Amygdala (tissue), 56 donors: ENCODE measurements at regions not wholly inside any gene's neighbourhood (a gene's known extent, or its start where the extent isn't known, plus 50 kb on each side); places are given as distances from the start of the nearest gene placed in this dataset.
"Not testable (repeated sequence)": the region's sequence is repeated elsewhere in the genome, so short reads cannot be mapped to it uniquely, and the experiment has no call there.

Source experiments
- DNase-seq, 56 donors: peaks; one replicate each; lab custom pipeline; 2025; lab: John Stamatoyannopoulos, UW

- DNase-seq, result no peak
These were observed 97.8 kb upstream of the OGFRL1 start for GRCh38 chr6:71190809-71191208.

GRCh38 chr6:71194724-71195123 is 93.9 kb upstream of the OGFRL1 start:
- DNase-seq, result no peak

- no peak for DNase-seq
These were observed 91.3 kb upstream of the OGFRL1 start for GRCh38 chr6:71197267-71197666.

- DNase-seq, result no peak
These were observed 90.8 kb upstream of the OGFRL1 start for GRCh38 chr6:71197780-71198179.

GRCh38 chr6:71198908-71199307 is 89.7 kb upstream of the OGFRL1 start:
- DNase-seq, result no peak

- DNase-seq, result no peak
These were observed 88.9 kb upstream of the OGFRL1 start for GRCh38 chr6:71199736-71200135.

GRCh38 chr6:71203206-71203605 is 85.4 kb upstream of the OGFRL1 start:
- no peak for DNase-seq

GRCh38 chr6:71204741-71205140 is 83.9 kb upstream of the OGFRL1 start:
- DNase-seq, result no peak

- DNase-seq, result no peak
These were observed 83.2 kb upstream of the OGFRL1 start for GRCh38 chr6:71205336-71205956.

- no peak for DNase-seq
These were observed 82.5 kb upstream of the OGFRL1 start for GRCh38 chr6:71206089-71206488.

- DNase-seq, result no peak
These were observed 79.4 kb upstream of the OGFRL1 start for GRCh38 chr6:71209206-71209605.

GRCh38 chr6:71209626-71210025 is 79.0 kb upstream of the OGFRL1 start:
- no peak for DNase-seq

GRCh38 chr6:71211799-71212198 is 76.8 kb upstream of the OGFRL1 start:
- no peak for DNase-seq

- DNase-seq, result no peak
These were observed 68.1 kb upstream of the OGFRL1 start for GRCh38 chr6:71220466-71220865.

GRCh38 chr6:71222671-71223070 is 65.9 kb upstream of the OGFRL1 start:
- no peak for DNase-seq

GRCh38 chr6:71224011-71224410 is 64.6 kb upstream of the OGFRL1 start:
- no peak for DNase-seq

GRCh38 chr6:71226151-71226550 is 62.5 kb upstream of the OGFRL1 start:
- DNase-seq, result no peak

- no peak for DNase-seq
These were observed 60.1 kb upstream of the OGFRL1 start for GRCh38 chr6:71228461-71229041.

- no peak for DNase-seq
These were observed 59.1 kb upstream of the OGFRL1 start for GRCh38 chr6:71229477-71229876.

- not testable (repeated sequence) for DNase-seq
These were observed 55.7 kb upstream of the OGFRL1 start for GRCh38 chr6:71232890-71233289.

- DNase-seq, result no peak
These were observed 51.6 kb upstream of the OGFRL1 start for GRCh38 chr6:71236926-71237434.

- DNase-seq, result no peak
These were observed 50.3 kb upstream of the OGFRL1 start for GRCh38 chr6:71238351-71238750.
